ENCODE measurements at regions not wholly inside any gene's neighbourhood (a gene's known extent, or its start where the extent isn't known, plus 50 kb on each side); places are given as distances from the start of the nearest gene placed in this dataset.
"Not testable (repeated sequence)": the region's sequence is repeated elsewhere in the genome, so short reads cannot be mapped to it uniquely, and the experiment has no call there.

DNA sequence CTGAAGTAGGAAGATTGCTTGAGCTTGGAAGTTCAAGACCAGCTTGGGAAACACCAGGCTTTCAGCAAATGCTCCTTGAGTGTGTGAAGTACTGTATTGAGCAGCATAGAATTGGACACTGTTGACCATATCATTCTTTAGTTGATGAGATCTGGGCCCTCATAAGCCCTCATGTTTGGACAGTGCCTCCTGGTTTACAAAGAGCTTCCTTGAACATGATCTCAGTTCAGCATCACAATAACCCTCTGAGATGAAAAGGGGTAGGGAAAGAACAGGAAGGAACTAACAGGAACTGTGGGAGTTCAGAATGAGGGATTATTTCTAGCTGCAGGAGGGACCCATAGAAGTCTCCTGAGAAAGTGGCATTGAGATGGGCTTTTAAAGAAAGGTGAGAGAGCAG, 153.2 kb downstream of the C12orf75 start:
- no peak for DNase-seq

DNA sequence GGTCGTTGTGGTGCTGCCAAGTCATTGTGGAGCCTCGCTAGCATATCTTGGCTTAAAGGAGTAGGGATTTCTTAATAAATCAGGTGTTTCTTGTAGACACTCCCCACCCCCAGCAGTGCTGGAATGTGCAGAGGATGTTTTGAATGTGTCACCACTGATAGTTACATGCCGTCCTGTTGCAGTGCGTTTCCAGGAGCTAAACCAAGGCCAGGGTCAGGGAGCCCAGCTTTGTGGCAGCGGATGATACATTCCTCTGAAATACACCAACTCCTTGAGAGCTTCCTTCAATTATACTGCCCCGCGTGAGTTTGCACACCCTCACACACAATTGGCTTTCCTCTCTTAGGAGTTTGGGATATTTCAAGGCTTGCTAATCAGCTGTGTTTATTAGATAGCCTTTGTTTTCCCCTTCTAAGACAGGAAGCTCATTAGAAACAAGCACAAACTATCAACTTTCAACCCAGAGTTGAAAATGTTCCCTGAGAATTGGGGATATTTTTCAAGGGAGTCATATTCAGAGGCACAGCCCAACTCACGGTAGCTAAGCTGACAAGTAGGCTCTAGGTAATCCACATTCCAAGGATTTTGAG, 154.9 kb downstream of the C12orf75 start:
- no peak for DNase-seq

DNA sequence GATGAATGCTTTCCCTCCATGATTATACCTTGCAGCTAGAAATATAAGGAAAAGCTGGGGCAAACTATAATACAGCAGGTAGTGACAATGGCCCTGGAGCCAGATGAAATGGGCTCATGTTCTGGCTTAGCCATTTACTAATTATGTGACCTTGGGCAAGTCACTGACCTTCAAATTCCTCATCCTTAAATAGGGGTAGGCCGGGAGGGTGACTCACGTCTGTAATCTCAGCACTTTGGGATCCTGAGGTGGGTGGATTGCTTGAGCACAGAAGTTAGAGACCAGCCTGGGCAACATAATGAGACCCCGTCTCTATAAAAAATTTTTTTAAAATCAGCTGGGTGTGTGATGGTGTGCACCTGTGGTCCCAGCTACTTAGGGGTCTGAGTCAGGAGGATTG, 155.4 kb downstream of the C12orf75 start:
- DNase-seq: no peak

DNA sequence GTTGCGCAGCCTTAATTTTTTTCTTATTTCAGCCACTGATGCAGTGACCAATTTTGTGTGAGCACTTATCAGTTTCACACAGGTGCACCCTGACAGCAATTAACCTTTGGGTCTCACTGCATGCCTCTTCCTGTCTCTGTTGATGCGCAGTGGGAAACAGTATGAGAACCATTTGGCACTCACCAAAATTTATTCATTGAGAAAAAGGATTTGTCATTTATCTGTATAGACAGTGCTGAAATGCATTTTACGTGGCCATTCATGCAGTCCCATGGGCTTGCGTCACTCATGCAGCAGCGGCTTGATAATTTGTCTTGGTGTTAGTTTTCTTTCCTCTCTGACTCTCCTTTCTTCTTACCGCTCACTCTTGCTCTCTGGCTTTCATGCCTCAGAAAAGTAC, 157.5 kb downstream of the C12orf75 start:
- no peak for DNase-seq

DNA sequence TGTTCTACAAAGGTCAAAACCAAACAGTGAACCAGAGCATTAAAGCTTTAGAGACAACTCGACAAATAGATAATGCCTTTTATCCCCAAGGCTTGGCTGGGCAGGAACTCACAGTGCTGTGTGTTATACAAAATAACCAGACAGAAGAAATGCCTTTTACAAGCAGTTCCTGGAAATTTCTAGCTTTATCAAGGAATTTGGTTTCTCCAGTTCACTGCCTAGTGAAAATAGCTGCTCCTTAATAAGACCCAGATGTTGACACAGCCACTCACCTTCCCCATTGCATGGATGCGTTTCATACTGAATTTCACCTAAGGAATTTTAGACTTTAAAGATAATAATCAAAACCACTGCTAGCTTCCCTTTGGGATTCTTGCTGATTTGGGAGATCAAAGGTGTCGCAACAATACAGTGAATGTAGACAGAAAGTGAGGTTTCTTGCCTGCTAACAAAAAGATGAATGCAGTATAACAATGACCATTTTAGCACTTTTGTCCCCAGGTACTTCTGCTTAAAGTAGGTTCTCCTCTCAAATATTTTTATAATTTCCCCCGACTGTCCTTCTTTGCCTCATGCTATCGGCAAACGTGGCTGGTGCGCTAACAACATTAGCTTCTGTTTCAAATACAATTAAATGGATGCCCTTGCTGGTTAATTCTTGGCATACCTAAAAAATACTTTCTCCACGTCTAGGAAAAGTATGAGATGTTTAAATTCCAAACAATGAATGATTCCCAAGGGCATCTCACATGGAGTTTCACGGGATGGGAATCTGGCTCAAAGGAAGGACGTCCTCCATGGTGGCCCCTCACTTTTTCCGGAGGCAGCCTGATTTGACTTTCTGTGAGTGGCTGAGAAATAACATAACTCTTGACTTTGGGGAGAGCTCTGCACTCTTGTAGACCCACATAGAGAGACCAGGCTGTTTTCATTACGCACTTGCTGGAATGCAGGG, 162.4 kb downstream of the C12orf75 start:
- DNase-seq: no peak

DNA sequence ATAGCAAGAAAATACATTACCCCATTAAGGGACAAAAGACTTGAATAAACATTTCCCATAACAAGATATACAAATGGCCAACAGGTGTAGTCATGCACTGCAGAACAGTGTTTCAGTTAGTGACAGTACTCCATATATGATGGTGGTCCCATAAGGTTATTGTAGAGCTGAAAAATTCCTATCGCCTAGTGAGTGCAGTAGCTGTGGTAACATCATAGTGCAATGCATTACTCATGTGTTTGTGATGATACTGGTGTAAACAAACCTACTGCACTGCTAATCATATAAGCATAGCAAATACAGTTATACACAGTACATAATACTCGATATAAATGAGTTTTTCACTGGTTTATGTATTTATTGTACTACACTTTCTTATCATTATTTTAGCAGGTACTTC, 168.7 kb downstream of the C12orf75 start:
- no peak for DNase-seq

DNA sequence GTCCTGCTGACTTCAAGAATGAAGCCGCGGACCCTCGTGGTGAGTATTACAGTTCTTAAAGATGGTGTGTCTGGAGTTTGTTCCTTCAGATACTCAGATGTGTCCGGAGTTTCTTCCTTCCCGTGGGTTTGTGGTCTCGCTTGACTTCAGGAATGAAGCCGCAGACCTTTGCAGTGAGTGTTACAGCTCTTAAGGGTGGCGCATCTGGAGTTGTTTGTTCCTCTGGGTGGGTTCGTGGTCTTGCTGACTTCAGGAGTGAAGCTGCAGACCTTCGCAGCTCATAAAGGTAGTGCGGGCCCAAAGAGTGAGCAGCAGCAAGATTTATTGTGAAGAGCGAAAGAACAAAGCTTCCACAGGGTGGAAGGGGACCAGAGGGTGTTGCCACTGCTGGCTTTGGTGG, 170.2 kb downstream of the C12orf75 start:
- not testable (repeated sequence) for DNase-seq

DNA sequence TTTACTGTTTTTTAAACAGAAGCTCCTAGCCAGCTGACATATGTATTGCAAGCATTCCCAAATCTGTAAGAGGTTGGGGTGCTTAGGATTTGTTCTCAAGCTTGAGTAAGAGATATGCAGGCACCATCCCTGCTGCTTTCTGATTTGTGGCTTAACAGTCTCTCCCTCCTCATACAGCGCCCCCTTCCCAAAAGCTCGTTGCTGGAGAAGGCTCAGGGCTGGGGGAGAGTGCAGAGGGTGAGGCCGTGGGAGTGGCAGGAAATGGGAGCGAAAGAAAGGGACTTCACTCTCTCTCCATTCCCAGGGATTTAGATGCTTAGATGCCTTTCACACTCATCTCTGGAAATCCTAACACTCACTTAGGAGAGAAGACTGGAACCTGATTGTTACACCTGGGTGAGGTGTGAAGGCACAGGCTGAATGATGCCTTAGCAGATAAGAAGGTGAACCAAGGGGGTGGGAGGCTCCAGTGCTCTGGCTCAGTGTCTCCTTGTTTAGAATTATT, 172.0 kb downstream of the C12orf75 start:
- DNase-seq: no peak

DNA sequence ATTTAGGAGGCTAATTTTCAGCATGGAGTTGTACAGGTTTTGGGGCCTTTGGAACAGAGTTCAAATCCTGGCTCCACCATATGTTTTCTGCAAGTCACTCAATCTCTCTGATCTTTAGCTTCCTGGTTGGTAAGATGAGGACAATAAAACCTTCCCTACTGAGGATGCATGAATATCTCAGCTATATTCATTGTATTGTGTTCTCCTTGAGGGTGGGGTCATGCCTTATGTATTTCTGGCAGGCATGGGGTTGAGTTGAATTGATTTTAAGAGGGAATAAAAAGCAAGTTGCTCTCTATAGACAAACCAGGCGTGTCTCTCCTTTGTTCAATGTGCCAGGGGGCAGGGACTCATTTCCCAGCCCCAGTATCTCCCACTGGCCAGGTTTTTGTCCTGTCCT, 173.1 kb downstream of the C12orf75 start:
- no peak for DNase-seq

DNA sequence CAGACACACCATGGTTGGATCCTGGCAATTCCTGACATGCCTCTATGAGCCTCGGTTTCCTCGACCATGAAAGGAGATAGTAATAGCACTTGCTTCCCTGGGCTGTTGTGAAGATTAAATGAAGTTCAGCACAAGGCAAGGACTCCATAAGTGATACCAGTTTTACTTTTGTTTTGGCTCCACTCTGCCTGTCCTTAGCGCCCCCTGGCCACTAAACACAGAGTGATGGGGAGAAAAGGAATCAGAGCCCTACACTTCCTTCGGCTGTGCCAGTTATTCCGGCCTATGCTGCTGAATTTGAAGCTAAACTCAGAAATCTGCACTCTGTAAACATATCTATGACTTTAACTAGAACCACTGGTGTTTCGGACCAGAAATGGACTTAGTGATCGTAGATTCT, 173.8 kb downstream of the C12orf75 start:
- no peak for DNase-seq

DNA sequence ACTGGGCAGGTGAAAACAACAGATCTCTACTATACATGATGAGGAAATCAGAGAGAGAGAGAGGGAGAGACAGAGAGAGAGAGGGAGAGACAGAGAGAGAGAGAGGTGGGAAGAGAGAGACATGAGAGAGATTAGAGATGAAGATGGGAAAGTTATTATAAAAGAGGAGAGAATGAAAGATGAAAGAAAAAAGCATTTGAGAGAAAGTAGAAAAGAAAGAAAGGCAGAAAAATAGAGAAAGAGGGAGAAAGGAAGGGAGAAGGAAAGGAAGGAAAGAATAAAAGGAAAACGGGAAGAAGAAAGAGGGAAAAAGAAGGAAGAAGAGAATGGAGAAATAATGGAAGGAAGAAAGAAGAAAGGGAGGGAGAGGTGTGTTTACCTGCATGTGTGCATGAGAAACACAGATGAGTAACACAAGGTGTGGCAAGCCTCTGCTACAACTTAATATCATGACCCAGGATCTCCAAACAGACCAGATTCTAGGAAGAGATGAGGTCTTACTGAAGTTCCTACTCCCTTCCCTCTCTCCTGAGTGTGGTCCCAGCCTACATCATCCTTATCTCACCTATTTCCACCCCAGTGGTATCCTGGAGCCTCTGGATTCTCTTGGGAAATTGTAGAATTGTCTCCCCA, 176.3 kb downstream of the C12orf75 start:
- DNase-seq: no peak

DNA sequence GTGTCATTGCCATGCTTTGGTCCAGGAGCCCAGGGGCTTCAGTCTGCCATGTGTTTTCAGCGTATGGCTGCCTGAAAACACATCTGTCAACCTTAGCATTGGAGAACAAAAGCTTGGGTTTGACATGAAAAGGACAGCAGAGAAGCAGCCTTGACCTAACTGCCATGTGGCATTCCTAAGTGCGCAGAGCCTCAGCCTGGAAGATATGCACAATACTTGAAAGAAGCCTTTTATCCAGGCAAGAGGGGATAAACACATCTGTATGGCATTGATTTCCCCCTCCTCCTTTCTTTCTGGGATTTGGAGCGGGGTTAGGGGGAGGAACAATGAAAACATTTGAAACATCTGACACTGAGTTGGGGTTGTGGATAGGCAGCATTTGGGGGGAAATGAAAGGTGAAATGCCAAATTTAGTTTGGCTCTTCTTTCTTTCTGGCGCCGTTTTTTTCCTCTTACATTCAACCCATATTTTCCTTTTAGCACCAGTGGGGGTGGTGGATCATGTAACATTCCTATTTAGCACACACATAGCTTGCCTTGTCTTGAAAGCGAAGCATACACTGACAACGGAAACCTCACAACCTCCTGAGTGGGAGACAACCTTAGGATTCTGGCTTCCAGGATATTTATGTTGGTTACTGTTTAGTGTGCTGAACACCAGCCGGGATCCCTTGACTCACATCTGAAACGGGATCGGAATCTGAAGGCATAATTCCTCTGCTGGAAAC, 177.0 kb downstream of the C12orf75 start:
- no peak for DNase-seq

DNA sequence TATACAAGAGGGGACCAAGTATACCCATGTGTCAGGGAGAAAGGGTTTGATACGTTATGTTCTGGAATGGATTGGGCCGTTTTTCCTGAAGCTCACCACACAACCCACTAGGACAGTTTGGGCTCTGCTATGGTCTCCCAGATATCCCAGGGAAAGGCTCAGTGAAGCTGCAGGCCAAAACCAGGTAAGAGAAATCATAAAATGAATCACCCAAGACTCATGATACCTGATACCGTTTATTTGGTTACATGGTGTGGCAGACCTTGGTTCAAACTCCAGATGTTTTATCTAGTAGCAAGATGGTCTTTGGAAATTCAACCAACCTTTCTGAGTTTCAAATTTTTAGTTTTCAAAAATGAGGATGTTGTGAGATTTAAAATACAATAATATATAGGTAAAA, 177.6 kb downstream of the C12orf75 start:
- DNase-seq: no peak

DNA sequence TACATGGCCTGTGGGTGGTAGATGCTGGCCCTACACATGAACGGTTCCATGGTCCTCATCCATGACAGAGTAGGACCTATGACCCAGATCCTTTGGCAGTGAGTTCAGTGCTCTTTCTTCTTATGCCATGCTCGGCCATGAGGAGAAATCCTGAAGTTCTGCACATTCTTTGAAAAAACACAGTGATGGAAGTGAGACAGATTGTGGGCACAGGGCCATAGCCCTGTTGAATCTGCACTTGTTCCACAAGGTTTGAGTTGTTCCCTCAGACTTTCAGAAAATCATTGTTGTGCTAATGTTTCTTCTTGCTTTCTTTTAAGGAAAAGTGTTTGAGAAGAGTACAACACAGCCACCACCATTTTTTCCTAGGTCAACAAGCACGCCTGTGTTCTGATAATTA, 180.0 kb downstream of the C12orf75 start:
- no peak for DNase-seq

DNA sequence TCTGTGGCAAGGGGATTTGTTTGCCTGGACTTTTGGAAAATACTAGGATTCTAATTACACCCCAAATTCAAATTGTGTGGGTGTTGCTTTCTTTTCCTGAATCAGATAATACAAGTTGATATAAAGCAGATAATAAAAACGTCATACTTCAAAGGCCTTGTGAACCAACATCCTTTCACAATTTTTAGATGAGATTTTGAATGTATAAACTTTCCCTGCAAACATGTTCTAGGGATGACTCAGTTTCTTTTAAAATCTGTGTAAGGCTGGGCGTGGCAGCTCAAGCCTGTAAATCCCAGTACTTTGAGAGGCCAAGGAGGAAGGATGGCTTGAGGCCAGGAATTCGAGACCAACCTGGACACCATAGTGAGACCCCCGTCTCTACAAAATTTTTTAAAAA, 182.4 kb downstream of the C12orf75 start:
- not testable (repeated sequence) for DNase-seq

DNA sequence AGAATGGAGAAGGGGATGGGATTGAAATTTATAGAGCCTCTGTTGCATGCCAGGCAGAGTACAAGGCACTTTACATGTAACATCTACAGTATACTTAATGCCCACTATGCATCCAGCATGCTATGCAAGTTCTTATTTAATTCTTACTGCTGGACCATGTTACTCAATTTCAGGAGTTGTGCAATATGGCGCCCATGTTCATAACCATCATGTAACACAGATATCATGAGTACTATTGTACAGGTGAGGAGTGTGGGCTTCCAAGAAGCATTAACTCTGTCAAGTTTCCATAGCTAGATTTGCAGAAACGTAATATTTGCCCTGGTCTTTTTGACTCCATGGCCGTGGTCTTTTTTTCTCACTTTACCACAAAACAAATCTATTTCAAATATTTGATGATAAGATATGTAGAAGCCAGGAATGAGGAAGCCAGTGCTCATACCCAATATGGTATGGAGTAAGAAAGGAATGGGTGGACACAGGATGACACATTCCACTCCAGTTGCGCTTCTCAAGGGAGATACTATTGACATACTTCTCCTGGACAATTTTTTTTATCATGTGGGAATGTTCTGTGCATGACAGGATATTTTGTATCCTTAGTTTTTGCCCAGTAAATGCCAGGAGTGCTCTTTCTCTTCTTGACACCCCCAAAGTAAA, 191.8 kb downstream of the C12orf75 start:
- no peak for DNase-seq

DNA sequence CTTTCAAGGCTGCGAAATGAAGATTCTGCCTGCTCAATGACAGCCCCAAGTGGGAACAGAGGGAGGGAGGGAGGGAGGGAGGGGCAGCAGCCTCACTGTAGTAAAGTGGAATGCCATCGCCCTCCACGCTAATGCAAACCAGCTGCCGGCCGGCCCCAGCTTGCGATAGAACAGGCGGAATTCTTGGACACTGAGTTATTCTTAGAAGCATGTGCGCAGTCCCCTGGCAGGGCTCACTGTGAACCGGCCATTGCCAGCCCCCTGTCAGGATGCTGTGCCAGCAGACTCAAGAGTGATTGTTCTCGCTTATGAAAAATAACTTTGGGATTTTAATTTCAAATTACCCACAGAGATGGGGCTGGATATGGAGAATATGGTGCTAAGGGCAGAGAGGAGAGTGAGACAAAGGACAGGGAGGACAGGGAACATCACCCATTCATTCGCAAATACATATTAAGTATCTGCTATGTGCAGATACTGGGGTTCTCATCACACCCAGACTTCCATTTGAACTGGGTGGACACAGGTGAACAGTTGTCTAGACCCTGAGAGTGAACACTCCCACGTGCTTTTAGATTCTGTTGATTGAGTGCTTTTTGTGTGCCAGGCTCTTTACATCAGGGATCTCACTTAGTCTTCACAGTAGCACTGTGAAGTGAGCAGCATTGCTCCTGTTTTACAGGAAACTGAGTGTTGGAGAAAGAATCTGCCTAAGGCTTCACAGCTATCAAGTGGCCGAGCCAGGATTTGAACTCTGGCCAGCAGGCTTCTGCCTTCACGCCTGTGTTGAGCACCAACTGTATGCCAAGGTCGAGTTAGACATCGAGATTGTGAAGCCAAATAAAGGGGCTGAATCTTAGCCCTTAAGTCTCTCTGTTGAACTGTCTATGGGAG, 192.9 kb downstream of the C12orf75 start:
- DNase-seq: no peak

DNA sequence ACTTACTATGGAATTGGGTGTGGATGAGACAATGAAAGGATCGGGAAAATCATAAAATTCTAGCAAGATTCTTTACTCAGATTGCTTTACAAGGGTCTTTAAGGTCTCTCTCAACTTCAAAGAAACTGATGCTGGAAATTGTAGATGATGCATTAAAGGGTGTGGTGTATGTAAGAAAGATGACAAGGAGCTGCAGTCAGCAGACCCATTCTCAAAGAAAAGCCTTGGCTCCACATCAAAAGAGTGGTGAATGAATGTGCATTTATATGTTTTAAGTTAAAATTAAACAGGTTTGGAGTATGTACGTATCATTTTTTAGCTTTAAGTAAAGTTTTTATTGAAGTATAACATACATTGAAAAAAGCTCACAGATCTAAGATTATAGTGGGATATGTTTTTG, 194.5 kb downstream of the C12orf75 start:
- DNase-seq: no peak

DNA sequence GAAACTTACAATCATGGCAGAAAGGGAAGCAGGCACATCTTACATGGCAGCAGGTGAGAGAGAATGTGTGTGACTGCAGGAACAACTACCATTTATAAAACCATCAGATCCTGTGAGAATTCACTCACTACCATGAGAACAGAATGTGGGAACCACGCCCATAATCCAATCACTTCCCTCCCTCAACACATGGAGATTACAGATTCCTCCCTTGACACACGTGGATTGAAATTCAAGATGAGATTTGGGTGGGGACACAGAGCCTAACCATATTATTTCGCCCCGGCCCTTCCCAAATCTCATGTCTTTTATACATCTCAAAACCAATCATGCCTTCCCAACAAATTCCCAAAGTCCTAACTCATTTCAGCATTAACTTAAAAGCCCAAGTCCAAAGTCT, 203.6 kb downstream of the C12orf75 start:
- DNase-seq: no peak

DNA sequence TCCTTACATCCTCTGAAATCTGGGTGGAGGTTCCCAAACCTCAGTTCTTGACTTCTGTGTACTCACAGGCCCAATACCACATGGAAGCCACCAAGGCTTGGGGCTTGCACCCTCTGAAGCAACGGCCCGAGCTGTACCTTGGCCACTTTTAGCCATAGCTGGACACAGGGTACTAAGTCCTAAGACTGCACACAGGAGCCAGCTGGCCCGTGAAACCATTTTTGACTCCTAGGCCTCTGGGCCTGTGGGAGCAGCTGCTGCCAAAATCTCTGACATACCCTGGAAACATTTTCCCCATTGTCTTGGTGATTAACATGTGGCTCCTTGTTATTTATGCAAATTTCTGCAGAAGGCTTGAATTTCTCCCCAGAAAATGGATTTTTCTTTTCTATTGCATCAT, 204.5 kb downstream of the C12orf75 start:
- not testable (repeated sequence) for DNase-seq

DNA sequence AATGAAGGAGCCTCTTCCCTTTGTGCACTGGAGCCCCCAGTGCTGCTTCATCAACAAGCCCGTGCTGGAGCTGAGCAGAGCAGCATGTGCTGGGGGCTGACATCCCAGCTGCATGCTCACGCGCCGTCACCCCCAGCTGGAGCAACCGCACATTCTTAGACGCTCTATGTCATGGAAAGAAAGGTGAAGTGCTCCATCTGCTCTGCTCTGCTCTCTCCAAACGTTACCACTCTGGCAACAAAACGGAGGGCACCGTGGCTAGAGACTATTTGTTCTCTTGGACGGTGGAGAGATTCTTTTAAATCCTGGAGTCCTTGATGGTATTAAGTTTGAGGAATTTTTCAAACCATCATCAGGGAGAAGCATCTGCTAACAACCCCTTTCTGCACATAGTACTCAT, 208.4 kb downstream of the C12orf75 start:
- DNase-seq: no peak

DNA sequence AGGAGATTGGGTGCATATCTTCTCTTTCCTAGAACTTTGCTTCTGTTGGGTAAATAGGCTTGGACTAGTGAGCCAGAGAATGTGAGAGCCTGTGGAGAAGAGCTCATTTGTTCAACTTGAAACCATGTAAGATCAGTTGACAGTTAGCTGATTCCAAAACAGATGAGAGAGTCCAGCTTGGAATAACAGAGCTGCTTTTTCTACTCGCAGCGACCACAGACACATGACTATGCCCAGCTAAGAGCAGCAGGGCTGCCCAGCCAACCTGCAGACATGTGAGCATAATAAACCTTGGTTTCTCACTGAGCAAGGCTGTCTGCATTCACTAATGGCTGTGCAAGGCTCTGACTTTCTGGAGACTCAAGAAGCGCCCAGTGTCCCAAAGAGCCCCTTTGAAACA, 209.2 kb downstream of the C12orf75 start:
- no peak for DNase-seq

Data from stimulated activated CD4-positive, alpha-beta T cell treated with anti-CD3 and anti-CD28 coated beads, Interleukin-15, amount 100 ng/mL, for 24 hours (primary cell).